Endothelial cell of umbilical vein (primary cell): ENCODE measurements at regions not wholly inside any gene's neighbourhood (a gene's known extent, or its start where the extent isn't known, plus 50 kb on each side); places are given as distances from the start of the nearest gene placed in this dataset.

Source experiments
- BruUV-seq: library from RNA; stranded (reverse); fragments of 400-500 nt; replicated peaks from 2 replicates; lab custom pipeline; 2021; lab: Mats Ljungman, UMichigan
- CTCF ChIA-PET: fragments of 300-600, 350-600 bp; sonication (Branson Sonifier 250); formaldehyde crosslinking; loops from one replicate; lab custom pipeline; 2021; ENCODE audit warnings: antibody characterized with exemption, inconsistent platforms; lab: Charles Lee
- POLR2A ChIA-PET: fragments of 300-600, 350-600 bp; sonication (Branson Sonifier 250); formaldehyde crosslinking; loops from one replicate; lab custom pipeline; 2021; ENCODE audit warnings: antibody characterized with exemption, inconsistent platforms; lab: Charles Lee
- DNase-seq: peaks from one replicate; pipeline ENCODE4 v3.0.0-alpha.2; 2011; ENCODE audit warnings: low read depth, low spot score
- FAIRE-seq: peaks from 2 replicates; lab custom pipeline; 2011; peaks lifted over from hg19 to GRCh38; lab: Jason Lieb, UNC
- H2AFZ ChIP-seq: 2 replicates; pipeline ENCODE4 v1.6.0; 2012; ENCODE audit warnings: low read depth, low read length, control low read depth, inconsistent platforms
- H3K27ac ChIP-seq: 2 replicates; pipeline ENCODE4 v1.5.1; 2011; ENCODE audit warnings: low read depth, mild to moderate bottlenecking, control low read depth, low read length, moderate library complexity; ENCODE audit not compliant: insufficient read depth
- H3K27me3 ChIP-seq, 2 experiments: 2 replicates each; pipeline versions ENCODE4 v1.6.0 to v1.6.1; 2011; ENCODE audit warnings: low read length in 2 of 2, mixed read lengths in 1 of 2; ENCODE audit not compliant: control insufficient read depth in 2 of 2, insufficient read depth in 2 of 2
- H3K36me3 ChIP-seq, 2 experiments: 2 replicates in 1 of 2; 3 replicates in 1 of 2; pipeline ENCODE4 v1.5.1; 2011; ENCODE audit warnings: low read length in 2 of 2, mild to moderate bottlenecking in 1 of 2, moderate library complexity in 1 of 2; ENCODE audit not compliant: control insufficient read depth in 2 of 2, insufficient read depth in 2 of 2; ENCODE audit errors: extremely low read depth in 1 of 2
- H3K4me1 ChIP-seq: 3 replicates; pipeline ENCODE4 v1.5.1; 2011; ENCODE audit warnings: mild to moderate bottlenecking, low read length; ENCODE audit not compliant: control insufficient read depth, insufficient read depth; ENCODE audit errors: extremely low read depth
- H3K4me2 ChIP-seq: 2 replicates; pipeline ENCODE4 v1.6.1; 2011; ENCODE audit warnings: low read length, control low read depth, mixed read lengths; ENCODE audit not compliant: insufficient read depth
- H3K4me3 ChIP-seq, 3 experiments: fragments of 200-600 bp in 1 of 3; sonication (generic), shearing (Covaris generic) in 1 of 3; replicated peaks in 1 of 3; 2 replicates each; pipeline ENCODE4 v1.5.1; 2011 to 2016; ENCODE audit warnings: control low read depth in 3 of 3, low read length in 3 of 3, mild to moderate bottlenecking in 2 of 3, inconsistent platforms in 1 of 3, low read depth in 1 of 3, moderate library complexity in 1 of 3; ENCODE audit not compliant: insufficient read depth in 1 of 3
- H3K79me2 ChIP-seq: 2 replicates; pipeline ENCODE4 v1.6.0; 2012; ENCODE audit warnings: low read length, inconsistent platforms; ENCODE audit not compliant: control insufficient read depth, insufficient read depth
- H3K9ac ChIP-seq: replicated peaks from 2 replicates; pipeline ENCODE3; 2011; ENCODE audit warnings: low read length, control low read depth; ENCODE audit not compliant: insufficient read depth; ENCODE audit errors: extremely low read depth
- H3K9me1 ChIP-seq: replicated peaks from 3 replicates; pipeline ENCODE4 v1.6.0; 2011; ENCODE audit warnings: mild to moderate bottlenecking, low read length; ENCODE audit not compliant: control insufficient read depth, insufficient read depth; ENCODE audit errors: extremely low read depth
- H3K9me3 ChIP-seq: replicated peaks from 2 replicates; pipeline ENCODE4 v1.5.1; 2012; ENCODE audit warnings: low read length, inconsistent platforms; ENCODE audit not compliant: control insufficient read depth, insufficient read depth
- H4K20me1 ChIP-seq: replicated peaks from 2 replicates; pipeline ENCODE3; 2011; ENCODE audit warnings: mild to moderate bottlenecking, low read length; ENCODE audit not compliant: control insufficient read depth, insufficient read depth; ENCODE audit errors: extremely low read depth
- EZH2 ChIP-seq: IDR thresholded peaks from 2 replicates; pipeline ENCODE4 v1.6.1; 2012; ENCODE audit warnings: borderline replicate concordance, low read depth, mild to moderate bottlenecking, moderate library complexity, low read length, inconsistent platforms; ENCODE audit not compliant: severe bottlenecking
- FOS ChIP-seq: IDR thresholded peaks from 2 replicates; pipeline ENCODE4 v1.6.1; 2011; ENCODE audit warnings: mild to moderate bottlenecking, low read length, moderate library complexity, borderline replicate concordance; ENCODE audit not compliant: insufficient read depth
- GATA2 ChIP-seq: IDR thresholded peaks from 2 replicates; pipeline ENCODE4 v1.7.0; 2011; ENCODE audit warnings: low read depth, mild to moderate bottlenecking, moderate library complexity, mixed read lengths, low read length; ENCODE audit not compliant: insufficient read length, insufficient read depth
- JUN ChIP-seq: IDR thresholded peaks from 2 replicates; pipeline ENCODE4 v1.6.1; 2011; ENCODE audit warnings: borderline replicate concordance, low read depth; ENCODE audit not compliant: insufficient read length, insufficient read depth
- MYC ChIP-seq: IDR thresholded peaks from one replicate; pipeline ENCODE4 v1.6.1; 2011; ENCODE audit warnings: mild to moderate bottlenecking, low read depth, low read length
- POLR2A ChIP-seq: IDR thresholded peaks from 2 replicates; pipeline ENCODE4 v1.6.1; 2012; ENCODE audit warnings: low read depth, mild to moderate bottlenecking, control low read depth, low read length
- POLR2AphosphoS5 ChIP-seq: IDR thresholded peaks from 2 replicates; pipeline ENCODE4 v1.6.1; 2012; ENCODE audit warnings: low read depth, mild to moderate bottlenecking, control low read depth, low read length, moderate library complexity; ENCODE audit not compliant: insufficient read depth
- dilution Hi-C: fragments of 300-500 bp; cut with MboI; formaldehyde crosslinking; loops from one replicate; pipeline ENCODE4 v1.15.0; 2019; ENCODE audit warnings: low sequenced_read_pairs; ENCODE audit not compliant: extremely low pct_ligation_motif_present
- intact Hi-C: fragments of 100-400 bp; cut with micrococcal nuclease; formaldehyde crosslinking; loops from one replicate; pipeline ENCODE4 v1.10.0; 2022
- TF ChIP-seq, protein P1 (sequence below): IDR thresholded peaks from 2 replicates; pipeline ENCODE4 v1.6.1; 2011; ENCODE audit not compliant: insufficient read depth, insufficient read length
- TF ChIP-seq, protein P2 (sequence below), 2 donors: IDR thresholded peaks; 1 replicate in 1 of 2; 2 replicates in 1 of 2; pipeline ENCODE4 v1.5.1; 2011; ENCODE audit warnings: low read length in 2 of 2, mild to moderate bottlenecking in 2 of 2, moderate library complexity in 2 of 2, control low read depth in 1 of 2, inconsistent platforms in 1 of 2, low read depth in 1 of 2; ENCODE audit not compliant: insufficient read depth in 1 of 2; ENCODE audit errors: extremely low read depth in 1 of 2

DNA sequence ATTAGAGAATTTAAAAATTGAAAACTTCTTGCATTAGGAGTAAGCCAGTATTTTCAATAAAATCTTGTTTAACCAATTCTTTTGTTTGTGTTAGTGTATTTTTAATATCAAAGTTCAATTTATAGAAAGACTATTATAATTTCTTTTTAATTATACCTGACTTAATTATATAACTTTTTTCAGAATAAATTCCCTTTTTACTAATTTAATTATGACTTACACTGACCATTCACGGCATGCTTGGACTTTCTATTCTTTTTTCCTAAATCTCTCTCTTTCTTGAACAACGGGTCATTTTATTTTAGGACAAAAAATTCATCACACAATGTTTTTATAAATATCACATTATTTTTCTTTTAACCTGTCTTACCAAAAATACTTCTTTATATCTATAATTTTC, 555.3 kb upstream of the PTGER4 start:
- dilution Hi-C loops = no loop called here
- CTCF ChIA-PET = no interaction called here

DNA sequence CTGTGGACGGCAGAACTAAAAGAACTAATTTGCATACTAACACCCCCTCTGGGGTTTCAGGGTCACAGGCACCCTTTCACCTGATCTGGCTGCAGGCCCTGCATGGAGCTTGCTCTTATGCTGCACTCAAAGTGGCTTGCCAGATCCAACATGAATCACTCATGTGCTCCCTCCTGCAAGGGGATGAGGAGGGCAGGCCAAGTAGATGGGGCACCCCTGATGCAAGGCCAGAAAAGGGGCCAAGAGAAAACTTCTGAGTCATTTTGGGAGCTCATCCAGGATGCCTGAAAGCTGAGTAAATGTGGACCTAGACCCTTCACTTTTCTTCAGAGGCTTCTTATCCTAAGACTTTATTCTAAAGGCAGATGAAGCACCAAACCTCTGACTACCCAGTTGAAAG, 558.5 kb upstream of the PTGER4 start:
- no peak overlapping the region for H3K4me3 ChIP-seq
- no peaks in the 10 kb centered on the region for H3K9me3 ChIP-seq
- no TSS peak for BruUV-seq
- H3K27ac ChIP-seq = no peak overlapping the region
- H3K27me3 ChIP-seq = no peaks in the 10 kb centered on the region
- H3K36me3 ChIP-seq = no peaks in the 10 kb centered on the region
- H3K9me1 ChIP-seq = no peaks in the 10 kb centered on the region
- FAIRE-seq (no peak), DNase-seq (no peak)
- dilution Hi-C loops = no loop called here
- TF ChIP-seq POLR2A = no peak
- no peak for TF ChIP-seq MYC
- TF ChIP-seq, protein P1, sequence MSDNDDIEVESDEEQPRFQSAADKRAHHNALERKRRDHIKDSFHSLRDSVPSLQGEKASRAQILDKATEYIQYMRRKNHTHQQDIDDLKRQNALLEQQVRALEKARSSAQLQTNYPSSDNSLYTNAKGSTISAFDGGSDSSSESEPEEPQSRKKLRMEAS = no peak
- TF ChIP-seq GATA2 = no peak
- TF ChIP-seq, protein P2, sequence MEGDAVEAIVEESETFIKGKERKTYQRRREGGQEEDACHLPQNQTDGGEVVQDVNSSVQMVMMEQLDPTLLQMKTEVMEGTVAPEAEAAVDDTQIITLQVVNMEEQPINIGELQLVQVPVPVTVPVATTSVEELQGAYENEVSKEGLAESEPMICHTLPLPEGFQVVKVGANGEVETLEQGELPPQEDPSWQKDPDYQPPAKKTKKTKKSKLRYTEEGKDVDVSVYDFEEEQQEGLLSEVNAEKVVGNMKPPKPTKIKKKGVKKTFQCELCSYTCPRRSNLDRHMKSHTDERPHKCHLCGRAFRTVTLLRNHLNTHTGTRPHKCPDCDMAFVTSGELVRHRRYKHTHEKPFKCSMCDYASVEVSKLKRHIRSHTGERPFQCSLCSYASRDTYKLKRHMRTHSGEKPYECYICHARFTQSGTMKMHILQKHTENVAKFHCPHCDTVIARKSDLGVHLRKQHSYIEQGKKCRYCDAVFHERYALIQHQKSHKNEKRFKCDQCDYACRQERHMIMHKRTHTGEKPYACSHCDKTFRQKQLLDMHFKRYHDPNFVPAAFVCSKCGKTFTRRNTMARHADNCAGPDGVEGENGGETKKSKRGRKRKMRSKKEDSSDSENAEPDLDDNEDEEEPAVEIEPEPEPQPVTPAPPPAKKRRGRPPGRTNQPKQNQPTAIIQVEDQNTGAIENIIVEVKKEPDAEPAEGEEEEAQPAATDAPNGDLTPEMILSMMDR (IDR thresholded peaks at IDR 0.05; ENCODE audit: extremely low read depth in 1 of 2, insufficient read depth in 1 of 2, low read depth in 1 of 2, low read length in 2 of 2) = no peak
- TF ChIP-seq FOS = no peak
- TF ChIP-seq JUN = no peak
- no peak for TF ChIP-seq EZH2
- no peak for TF ChIP-seq POLR2AphosphoS5
- H4K20me1 ChIP-seq = no peaks in the 10 kb centered on the region
- POLR2A ChIA-PET = no interaction called here
- CTCF ChIA-PET = interaction anchor here (1.7 kb wide), 1 partner anchor 12 kb away, joined by 5 read pairs; no protein-coding TSS in a partner anchor
- H3K4me1 ChIP-seq = no peaks in the 10 kb centered on the region
- H3K4me2 ChIP-seq = no peak overlapping the region
- H3K9ac ChIP-seq = no peak overlapping the region
- no peaks in the 10 kb centered on the region for H3K79me2 ChIP-seq
- intact Hi-C loops = no loop called here
- no peak overlapping the region for H2AFZ ChIP-seq

More for the DNA sequence above, 555.3 kb upstream of the PTGER4 start:
- Histone ChIP-seq H3K36me3 (no peaks in the 10 kb centered on the region), H3K79me2 (no peaks in the 10 kb centered on the region), H4K20me1 (no peaks in the 10 kb centered on the region), H3K9me3 (no peaks in the 10 kb centered on the region), H3K4me1 (no peaks in the 10 kb centered on the region), H2AFZ (no peak overlapping the region), H3K4me3 (no peak overlapping the region), H3K9me1 (no peaks in the 10 kb centered on the region), H3K27me3 (no peaks in the 10 kb centered on the region), H3K9ac (no peak overlapping the region), H3K4me2 (no peak overlapping the region), H3K27ac (no peak overlapping the region)
- BruUV-seq = no TSS peak
- TF ChIP-seq, protein P1 = no peak
- TF ChIP-seq GATA2 = no peak
- DNase-seq (no peak), FAIRE-seq (no peak)
- POLR2A ChIA-PET = no interaction called here
- intact Hi-C loops = no loop called here
